HG03139 (cell line): ENCODE measurements at regions not wholly inside any gene's neighbourhood (a gene's known extent, or its start where the extent isn't known, plus 50 kb on each side); places are given as distances from the start of the nearest gene placed in this dataset.
"Not testable (repeated sequence)": the region's sequence is repeated elsewhere in the genome, so short reads cannot be mapped to it uniquely, and the experiment has no call there.

Source experiments
- ATAC-seq: cut with Tn5 transposase; IDR thresholded peaks from one replicate; pipeline ENCODE4 v1.9.1; 2021; ENCODE audit not compliant: unreplicated experiment

GRCh38 chr10:85421421-85421820 is 945.2 kb downstream of the GRID1 start:
- ATAC-seq = no peak

DNA sequence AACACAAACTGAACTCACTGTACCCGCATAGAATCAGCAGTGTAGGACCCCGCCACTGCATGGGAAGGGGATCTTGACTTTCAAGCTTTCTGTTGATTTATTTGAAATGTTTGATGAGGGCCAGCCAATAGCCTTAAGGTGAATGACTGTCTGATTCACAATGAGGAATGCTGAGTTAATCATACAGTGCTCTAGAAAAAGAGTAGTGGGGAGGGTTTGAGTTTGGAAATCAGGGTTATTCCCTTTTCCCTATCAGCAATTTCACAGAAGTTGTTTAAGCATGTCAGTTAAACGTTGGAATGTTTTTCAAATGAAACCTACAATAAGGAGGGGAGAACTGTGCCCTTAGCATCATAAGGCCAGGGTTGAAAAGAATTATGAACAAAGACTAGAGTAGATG is 937.5 kb downstream of the GRID1 start:
- no peak for ATAC-seq

DNA sequence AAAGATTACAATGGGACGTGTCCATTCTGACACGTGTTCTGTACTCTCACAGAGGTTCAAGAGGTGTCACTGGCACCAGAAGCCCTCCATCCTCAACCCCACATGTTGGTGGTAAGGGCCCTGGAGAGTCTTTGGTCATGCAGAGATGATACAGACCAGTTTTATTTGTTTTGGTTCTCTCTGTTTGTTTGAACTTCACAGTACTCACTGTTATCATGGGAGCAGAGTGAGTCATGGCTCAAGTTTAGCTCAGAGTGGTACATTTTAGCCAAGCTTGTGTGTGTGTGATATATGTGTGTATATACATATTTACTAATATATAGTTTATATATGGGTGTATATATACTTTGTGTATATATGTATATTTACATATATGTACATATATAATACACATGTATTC is 935.6 kb downstream of the GRID1 start:
- ATAC-seq = no peak

DNA sequence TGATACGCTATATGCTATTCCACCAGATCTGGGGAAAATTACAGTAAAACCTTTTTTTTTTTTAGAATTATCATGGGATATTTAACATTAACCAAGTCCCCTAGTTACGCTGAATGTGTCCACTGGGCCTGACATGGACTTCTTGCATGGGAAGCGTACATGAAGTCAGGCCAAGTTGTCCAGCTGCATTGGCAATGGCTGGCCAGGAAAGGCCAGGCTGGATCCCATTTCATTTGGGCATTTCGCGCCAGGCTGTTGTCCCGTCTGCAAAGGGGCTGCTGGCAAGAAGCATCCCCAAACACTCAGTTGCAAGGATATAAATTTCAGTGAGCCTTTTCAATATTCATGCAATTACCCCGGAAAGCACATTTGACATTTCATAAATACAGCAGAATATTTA is 933.3 kb downstream of the GRID1 start:
- no peak for ATAC-seq

DNA sequence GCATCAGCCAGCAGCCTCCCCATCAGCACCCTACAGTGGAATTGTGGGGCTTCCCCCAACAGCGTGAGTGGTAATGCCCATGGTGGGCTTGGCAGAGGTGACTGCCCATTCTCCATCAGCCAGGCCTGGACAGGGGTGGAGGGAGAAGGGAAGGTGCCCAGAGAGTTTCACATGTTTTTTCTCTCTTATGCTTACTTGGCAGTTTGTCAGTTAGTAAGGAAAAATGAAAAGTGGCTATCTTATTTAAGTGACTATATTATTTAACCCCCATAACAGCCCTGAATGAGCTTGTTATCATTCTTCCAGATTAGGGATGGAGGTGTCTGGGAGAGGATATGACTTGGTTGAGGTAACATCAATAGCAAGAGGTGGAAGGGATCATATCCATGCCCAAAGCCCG is 921.7 kb downstream of the GRID1 start:
- no peak for ATAC-seq

- ATAC-seq = no peak
These were observed 920.9 kb downstream of the GRID1 start for GRCh38 chr10:85445702-85446101.

DNA sequence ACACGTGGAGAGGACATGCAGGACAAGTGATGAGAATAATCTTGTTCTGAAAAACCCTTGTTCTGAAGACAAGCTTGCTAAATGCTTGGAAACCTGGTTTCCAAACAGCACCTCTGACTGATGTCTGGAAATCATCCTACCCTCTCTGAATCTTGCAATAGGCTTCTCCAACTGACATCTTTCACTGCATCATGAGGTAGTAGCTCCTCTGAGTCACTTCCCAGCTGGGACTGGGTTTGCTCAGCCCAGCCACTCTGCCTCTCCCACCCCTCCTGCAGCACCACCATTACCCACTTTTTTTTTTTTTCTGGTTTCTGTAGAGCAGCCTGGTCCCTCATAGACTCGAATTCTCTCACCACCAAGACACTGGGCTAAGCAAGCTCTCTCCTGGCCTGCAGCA is 919.8 kb downstream of the GRID1 start:
- no peak for ATAC-seq

GRCh38 chr10:85447690-85448089 is 918.9 kb downstream of the GRID1 start:
- no peak for ATAC-seq

DNA sequence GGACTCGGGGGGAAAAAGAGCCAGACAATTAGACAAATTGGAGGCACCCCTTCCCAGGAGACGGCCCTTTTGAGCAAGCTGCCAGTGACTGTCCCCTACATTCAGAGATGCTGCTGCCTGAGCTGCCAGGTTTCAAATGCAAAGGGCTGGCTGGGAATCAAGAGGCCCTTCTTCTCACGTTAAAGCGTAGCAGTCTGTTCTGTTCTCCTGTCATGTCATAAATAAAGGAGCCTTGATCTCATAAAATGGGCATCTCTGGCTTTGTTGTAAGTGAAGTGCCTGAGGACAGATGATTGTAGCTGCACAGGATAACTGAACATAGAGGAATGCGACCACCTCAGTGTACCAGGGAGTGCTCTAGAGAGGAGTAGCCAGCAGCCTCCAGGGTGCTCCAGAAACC is 917.9 kb downstream of the GRID1 start:
- no peak for ATAC-seq

- ATAC-seq = no peak
These were observed 912.2 kb downstream of the GRID1 start for GRCh38 chr10:85454386-85454785.

GRCh38 chr10:85457191-85457590 is 909.4 kb downstream of the GRID1 start:
- ATAC-seq = no peak

GRCh38 chr10:85458324-85458723 is 908.3 kb downstream of the GRID1 start:
- ATAC-seq = no peak

DNA sequence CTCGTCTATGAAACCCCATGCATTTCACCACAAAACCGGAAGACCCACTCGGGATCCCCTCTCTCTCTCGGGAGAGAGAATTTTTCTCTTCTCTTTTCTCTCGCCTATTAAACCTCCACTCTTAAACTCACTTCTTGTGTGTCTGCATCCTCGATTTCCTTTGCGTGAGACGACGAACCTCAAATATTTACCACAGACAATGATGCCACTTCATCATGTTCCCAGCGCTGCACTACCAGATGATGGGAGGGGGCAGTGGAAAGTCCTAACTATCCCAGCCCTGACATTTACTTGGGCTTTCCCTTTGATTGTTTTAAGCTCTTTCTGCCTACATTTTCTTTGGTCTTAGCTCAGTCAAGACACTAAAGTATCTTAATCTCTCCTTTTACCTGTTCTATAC is 906.7 kb downstream of the GRID1 start:
- ATAC-seq = no peak

GRCh38 chr10:85464336-85464735 is 902.3 kb downstream of the GRID1 start:
- no peak for ATAC-seq

GRCh38 chr10:85477979-85478378 is 888.6 kb downstream of the GRID1 start:
- no peak for ATAC-seq

GRCh38 chr10:85490431-85490830 is 876.2 kb downstream of the GRID1 start:
- ATAC-seq = no peak

DNA sequence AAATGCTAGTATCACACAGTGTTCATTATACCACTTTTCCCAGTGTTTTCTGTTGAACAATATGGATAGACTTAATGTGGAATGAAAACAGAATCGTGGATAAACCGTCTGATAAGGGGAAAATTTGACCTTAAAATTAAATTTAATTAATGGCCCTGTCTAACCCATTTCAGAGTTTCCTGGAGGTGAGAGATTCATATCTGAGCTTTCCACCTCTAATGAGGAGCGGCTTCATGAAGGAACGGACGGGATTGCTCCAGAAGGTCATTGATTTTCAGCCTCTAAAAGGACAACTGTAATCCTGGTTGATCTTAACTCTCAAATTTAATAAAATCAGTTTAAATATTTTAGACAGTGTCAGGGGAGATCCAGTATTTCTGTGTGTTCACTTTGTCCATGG is 874.9 kb downstream of the GRID1 start:
- no peak for ATAC-seq

- no peak for ATAC-seq
These were observed 873.9 kb downstream of the GRID1 start for GRCh38 chr10:85492684-85493083.

DNA sequence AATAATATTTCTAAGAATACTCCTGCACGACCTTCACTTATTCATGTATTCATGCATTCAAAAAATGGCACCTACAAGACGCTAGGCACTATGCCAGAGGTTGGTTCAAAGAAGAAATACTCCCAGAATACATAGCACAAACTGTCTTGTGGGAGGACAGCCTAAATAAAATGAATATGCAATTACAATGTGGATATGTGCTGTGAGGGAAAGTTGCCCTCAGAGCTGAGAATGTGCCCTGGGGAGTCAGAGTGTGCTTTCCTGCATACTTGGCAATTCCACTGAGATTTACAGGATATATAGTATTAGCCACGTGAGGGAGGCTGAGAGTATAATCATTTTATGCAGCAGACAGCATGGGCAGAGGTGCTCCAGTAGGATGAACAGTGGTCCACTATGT is 872.9 kb downstream of the GRID1 start:
- ATAC-seq = no peak

DNA sequence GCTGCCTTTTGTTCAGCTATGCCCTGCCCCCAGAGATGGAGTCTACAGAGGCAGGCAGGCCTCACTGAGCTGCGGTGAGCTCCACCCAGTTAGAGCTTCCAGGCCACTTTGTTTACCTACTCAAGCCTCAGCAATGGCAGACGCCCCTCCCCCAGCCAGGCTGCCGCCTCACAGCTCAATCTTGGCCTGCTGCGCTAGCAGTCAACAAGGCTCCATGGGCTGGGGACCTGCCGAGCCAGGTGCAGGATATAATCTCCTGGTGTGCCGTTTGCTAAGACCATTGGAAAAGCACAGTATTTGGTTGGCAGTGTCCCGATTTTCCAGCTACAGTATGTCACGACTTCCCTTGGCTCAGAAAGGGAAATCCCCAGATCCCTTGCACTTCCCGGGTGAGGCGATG is 862.0 kb downstream of the GRID1 start:
- ATAC-seq = not testable (repeated sequence)

GRCh38 chr10:85508159-85508558 is 858.4 kb downstream of the GRID1 start:
- no peak for ATAC-seq

- ATAC-seq = no peak
These were observed 855.9 kb downstream of the GRID1 start for GRCh38 chr10:85510682-85511081.

DNA sequence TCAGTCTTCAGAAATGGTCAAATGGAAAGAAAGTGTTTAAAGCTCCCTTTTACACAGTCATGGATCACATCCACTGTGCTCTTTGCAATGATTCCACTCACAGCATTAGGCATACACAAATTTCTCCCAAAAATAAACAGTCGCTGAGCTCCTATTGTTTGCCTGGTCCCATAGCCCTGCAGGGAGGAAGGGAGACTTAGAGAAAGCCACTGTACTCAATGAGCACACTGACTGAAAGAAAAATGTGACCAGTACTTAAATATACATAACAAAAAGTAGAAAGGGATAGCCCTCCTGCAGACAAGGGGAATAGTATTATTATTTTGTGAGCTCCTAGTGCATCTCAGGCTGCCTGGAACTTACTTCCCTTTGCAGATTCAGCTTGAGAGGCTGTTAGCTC is 853.2 kb downstream of the GRID1 start:
- ATAC-seq = no peak

DNA sequence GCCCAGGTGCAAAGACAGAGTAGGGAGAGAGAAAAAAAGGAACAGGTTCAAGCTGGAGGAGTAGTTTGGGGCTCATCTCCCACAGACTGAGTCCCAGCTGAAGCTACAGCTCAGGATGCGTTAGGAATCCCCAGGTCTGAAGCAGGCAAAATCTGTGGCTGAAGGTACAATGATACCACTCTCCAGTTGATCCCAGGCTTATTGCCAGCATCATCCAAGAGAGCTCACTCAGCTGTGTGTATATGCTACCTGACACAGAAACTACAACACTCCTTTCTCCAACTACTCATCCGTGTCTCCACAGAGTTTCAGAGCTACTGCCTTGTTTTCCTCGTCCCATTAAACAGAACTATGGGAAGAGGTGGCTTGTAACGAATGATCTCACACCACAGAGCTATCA is 851.3 kb downstream of the GRID1 start:
- no peak for ATAC-seq
